ENCODE measurements at regions not wholly inside any gene's neighbourhood (a gene's known extent, or its start where the extent isn't known, plus 50 kb on each side); places are given as distances from the start of the nearest gene placed in this dataset.

- TF ChIP-seq CTCF (IDR thresholded peaks at IDR 0.05) (no peak), POLR2A (IDR thresholded peaks at IDR 0.05) (no peak)
These were observed 217.0 kb downstream of the AJAP1 start for GRCh38 chr1:4871373-4871772.

Measured in right lobe of liver (tissue), 4 donors.